HG02678 (cell line): ENCODE measurements at regions not wholly inside any gene's neighbourhood (a gene's known extent, or its start where the extent isn't known, plus 50 kb on each side); places are given as distances from the start of the nearest gene placed in this dataset.
"Not testable (repeated sequence)": the region's sequence is repeated elsewhere in the genome, so short reads cannot be mapped to it uniquely, and the experiment has no call there.

Experiments used
- ATAC-seq: cut with Tn5 transposase; IDR thresholded peaks from one replicate; pipeline ENCODE4 v1.9.1; 2021; ENCODE audit warnings: mild to moderate bottlenecking, moderate library complexity; ENCODE audit not compliant: unreplicated experiment

GRCh38 chr6:140269591-140270165, 895.2 kb upstream of the CITED2 start:
- no peak for ATAC-seq

- no peak for ATAC-seq
Observed at GRCh38 chr6:140264431-140264830, 890.0 kb upstream of the CITED2 start.

GRCh38 chr6:140258302-140258701, 883.9 kb upstream of the CITED2 start:
- ATAC-seq = not testable (repeated sequence)

GRCh38 chr6:140256248-140256647, 881.8 kb upstream of the CITED2 start:
- no peak for ATAC-seq

- no peak for ATAC-seq
Observed at GRCh38 chr6:140253096-140253495, 878.6 kb upstream of the CITED2 start.

GRCh38 chr6:140252099-140252498, 877.7 kb upstream of the CITED2 start:
- ATAC-seq = no peak

GRCh38 chr6:140245296-140246040, 871.0 kb upstream of the CITED2 start:
- no peak for ATAC-seq

GRCh38 chr6:140237251-140237650, 862.8 kb upstream of the CITED2 start:
- ATAC-seq = no peak

GRCh38 chr6:140236732-140237131, 862.3 kb upstream of the CITED2 start:
- ATAC-seq = no peak

- no peak for ATAC-seq
Observed at GRCh38 chr6:140230282-140230681, 855.8 kb upstream of the CITED2 start.

- no peak for ATAC-seq
Observed at GRCh38 chr6:140228491-140228890, 854.0 kb upstream of the CITED2 start.

GRCh38 chr6:140226637-140227036, 852.2 kb upstream of the CITED2 start:
- ATAC-seq = no peak

- ATAC-seq = no peak
Observed at GRCh38 chr6:140225701-140226436, 851.4 kb upstream of the CITED2 start.

GRCh38 chr6:140217283-140217682, 842.8 kb upstream of the CITED2 start:
- no peak for ATAC-seq

- ATAC-seq = no peak
Observed at GRCh38 chr6:140209775-140210174, 835.3 kb upstream of the CITED2 start.

GRCh38 chr6:140208286-140208685, 833.8 kb upstream of the CITED2 start:
- no peak for ATAC-seq

- no peak for ATAC-seq
Observed at GRCh38 chr6:140205795-140206593, 831.5 kb upstream of the CITED2 start.

- no peak for ATAC-seq
Observed at GRCh38 chr6:140204154-140204553, 829.7 kb upstream of the CITED2 start.

GRCh38 chr6:140203661-140204147, 829.3 kb upstream of the CITED2 start:
- no peak for ATAC-seq

GRCh38 chr6:140202964-140203515, 828.6 kb upstream of the CITED2 start:
- no peak for ATAC-seq
